Calu3 (cell line): ENCODE measurements at regions not wholly inside any gene's neighbourhood (a gene's known extent, or its start where the extent isn't known, plus 50 kb on each side); places are given as distances from the start of the nearest gene placed in this dataset.
A peak's percentile ranks its signal among the peaks of the same experiment; 100 is the strongest.

ENCODE experiments used
- BruUV-seq: library from RNA; stranded (reverse); fragments of 400-500 nt; replicated peaks from 2 replicates; lab custom pipeline; 2021; lab: Mats Ljungman, UMichigan
- CTCF ChIA-PET: fragments of 300-600 bp; sonication (Branson Sonifier 250); formaldehyde crosslinking; loops from one replicate; lab custom pipeline; 2022; ENCODE audit warnings: antibody characterized with exemption; lab: Charles Lee
- DNase-seq: peaks from one replicate; pipeline ENCODE4 v3.0.0; 2022
- H3K27ac Mint-ChIP-seq: one replicate; pipeline ENCODE4 v1.8.0; 2022; ENCODE audit warnings: mixed read lengths; ENCODE audit not compliant: unreplicated experiment
- H3K27me3 Mint-ChIP-seq: one replicate; pipeline ENCODE4 v1.8.0; 2022; ENCODE audit warnings: mixed read lengths; ENCODE audit not compliant: unreplicated experiment
- H3K36me3 Mint-ChIP-seq: one replicate; pipeline ENCODE4 v1.8.0; 2022; ENCODE audit warnings: mild to moderate bottlenecking, moderate library complexity, mixed read lengths; ENCODE audit not compliant: insufficient read depth, unreplicated experiment
- H3K4me1 Mint-ChIP-seq: one replicate; pipeline ENCODE4 v1.8.0; 2022; ENCODE audit warnings: mild to moderate bottlenecking, low read depth, mixed read lengths; ENCODE audit not compliant: unreplicated experiment
- H3K4me3 Mint-ChIP-seq: one replicate; pipeline ENCODE4 v1.8.0; 2022; ENCODE audit warnings: mild to moderate bottlenecking, low read depth, moderate library complexity, mixed read lengths; ENCODE audit not compliant: unreplicated experiment
- H3K9me3 Mint-ChIP-seq: one replicate; pipeline ENCODE4 v1.8.0; 2022; ENCODE audit warnings: low read depth, mixed read lengths; ENCODE audit not compliant: unreplicated experiment
- intact Hi-C: fragments of 100-400 bp; cut with micrococcal nuclease; formaldehyde crosslinking; loops from one replicate; pipeline ENCODE4 v1.10.0; 2022; ENCODE audit not compliant: unreplicated experiment
- TF ChIP-seq, protein P1 (sequence below): fragments of 200-600 bp; IDR thresholded peaks from one replicate; pipeline ENCODE4 v1.8.0; 2022; ENCODE audit warnings: antibody characterized with exemption; ENCODE audit not compliant: unreplicated experiment

GRCh38 chr9:88196142-88196790, 58.0 kb upstream of the SPATA31C2 start:
- H3K4me3 Mint-ChIP-seq, result peak overlapping the region; percentile 9
- H3K36me3 Mint-ChIP-seq, result peaks cover 10% of the 10 kb centered on the region
- no TSS peak for BruUV-seq
- CTCF ChIA-PET, result interaction anchor here (0.6 kb wide), 1 partner anchor 99 kb away, joined by 3 read pairs; no protein-coding TSS in a partner anchor
- H3K27me3 Mint-ChIP-seq, result no peaks in the 10 kb centered on the region
- intact Hi-C loops, result loop anchor here (5.0 to 10.0 kb wide), 2 partner anchors 191 to 339 kb away; partner anchors contain the start of genes NXNL2 and SPIN1
- H3K9me3 Mint-ChIP-seq, result no peaks in the 10 kb centered on the region
- peak; percentile 45 for DNase-seq
- peaks cover 48% of the 10 kb centered on the region for H3K4me1 Mint-ChIP-seq
- TF ChIP-seq, protein P1, sequence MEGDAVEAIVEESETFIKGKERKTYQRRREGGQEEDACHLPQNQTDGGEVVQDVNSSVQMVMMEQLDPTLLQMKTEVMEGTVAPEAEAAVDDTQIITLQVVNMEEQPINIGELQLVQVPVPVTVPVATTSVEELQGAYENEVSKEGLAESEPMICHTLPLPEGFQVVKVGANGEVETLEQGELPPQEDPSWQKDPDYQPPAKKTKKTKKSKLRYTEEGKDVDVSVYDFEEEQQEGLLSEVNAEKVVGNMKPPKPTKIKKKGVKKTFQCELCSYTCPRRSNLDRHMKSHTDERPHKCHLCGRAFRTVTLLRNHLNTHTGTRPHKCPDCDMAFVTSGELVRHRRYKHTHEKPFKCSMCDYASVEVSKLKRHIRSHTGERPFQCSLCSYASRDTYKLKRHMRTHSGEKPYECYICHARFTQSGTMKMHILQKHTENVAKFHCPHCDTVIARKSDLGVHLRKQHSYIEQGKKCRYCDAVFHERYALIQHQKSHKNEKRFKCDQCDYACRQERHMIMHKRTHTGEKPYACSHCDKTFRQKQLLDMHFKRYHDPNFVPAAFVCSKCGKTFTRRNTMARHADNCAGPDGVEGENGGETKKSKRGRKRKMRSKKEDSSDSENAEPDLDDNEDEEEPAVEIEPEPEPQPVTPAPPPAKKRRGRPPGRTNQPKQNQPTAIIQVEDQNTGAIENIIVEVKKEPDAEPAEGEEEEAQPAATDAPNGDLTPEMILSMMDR, result no peak
- peak overlapping the region; percentile 95 for H3K27ac Mint-ChIP-seq

GRCh38 chr9:88193766-88194165, 55.5 kb upstream of the SPATA31C2 start:
- H3K4me1 Mint-ChIP-seq, result peaks cover 54% of the 10 kb centered on the region
- H3K27ac Mint-ChIP-seq, result peak overlapping the region; percentile 67
- H3K4me3 Mint-ChIP-seq, result peak overlapping the region; percentile 20
- H3K9me3 Mint-ChIP-seq, result no peaks in the 10 kb centered on the region
- H3K27me3 Mint-ChIP-seq, result no peaks in the 10 kb centered on the region
- TF ChIP-seq, protein P1, result no peak
- CTCF ChIA-PET, result no interaction called here
- BruUV-seq, result no TSS peak
- intact Hi-C loops, result loop anchor here (10.0 kb wide), 1 partner anchor 341 kb away; the partner anchor contains the start of gene NXNL2
- no peak for DNase-seq
- H3K36me3 Mint-ChIP-seq, result peaks cover 10% of the 10 kb centered on the region

DNA sequence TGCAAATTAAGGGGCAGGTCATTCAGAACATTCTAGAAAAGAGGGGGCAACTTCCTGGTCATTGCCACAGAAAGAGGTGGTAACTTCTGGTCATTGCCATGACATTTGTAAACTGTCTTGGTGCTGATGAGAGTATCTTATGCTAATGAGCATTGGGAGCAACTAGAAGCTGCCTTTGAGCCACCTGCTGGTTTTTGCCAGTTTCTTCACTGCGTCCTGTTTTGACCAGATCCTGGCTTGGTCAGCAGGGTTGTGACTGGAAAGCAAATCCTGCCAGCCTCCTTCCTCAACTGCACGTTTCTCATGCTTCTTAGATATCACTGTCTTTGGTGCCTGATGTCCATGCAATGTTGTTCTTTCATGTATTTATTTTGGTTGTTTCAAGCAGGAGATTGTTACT, 53.2 kb upstream of the SPATA31C2 start:
- TF ChIP-seq, protein P1, result no peak
- H3K27me3 Mint-ChIP-seq, result no peaks in the 10 kb centered on the region

GRCh38 chr9:88189371-88189770, 51.1 kb upstream of the SPATA31C2 start:
- Mint-ChIP-seq H3K4me1 (peaks cover 19% of the 10 kb centered on the region), H3K27me3 (no peaks in the 10 kb centered on the region), H3K4me3 (no peak overlapping the region), H3K27ac (peak overlapping the region; percentile 36), H3K9me3 (no peaks in the 10 kb centered on the region), H3K36me3 (peaks cover 5% of the 10 kb centered on the region)
- CTCF ChIA-PET, result no interaction called here
- BruUV-seq, result no TSS peak
- DNase-seq, result no peak
- TF ChIP-seq, protein P1, result no peak
- intact Hi-C loops, result no loop called here

More for the DNA sequence above, 53.2 kb upstream of the SPATA31C2 start:
- Mint-ChIP-seq H3K27ac (no peak overlapping the region), H3K4me3 (no peak overlapping the region), H3K36me3 (peaks cover 7% of the 10 kb centered on the region), H3K4me1 (peaks cover 33% of the 10 kb centered on the region), H3K9me3 (no peaks in the 10 kb centered on the region)
- BruUV-seq, result no TSS peak
- CTCF ChIA-PET, result no interaction called here
- no peak for DNase-seq
- intact Hi-C loops, result loop anchor here (10.0 kb wide), 1 partner anchor 343 kb away; the partner anchor contains the start of gene NXNL2
